ENCODE measurements at regions not wholly inside any gene's neighbourhood (a gene's known extent, or its start where the extent isn't known, plus 50 kb on each side); places are given as distances from the start of the nearest gene placed in this dataset.

- Histone ChIP-seq H2BK5ac (ENCODE audit: low read depth, low read length, poor library complexity, severe bottlenecking) (no peak overlapping the region), H2BK12ac (ENCODE audit: low read length in 2 of 2) (no peak overlapping the region), H3K4me2 (ENCODE audit: low read length, poor library complexity, severe bottlenecking) (no peak overlapping the region), H3K4me1 (ENCODE audit: control insufficient read depth, insufficient read depth, low read depth, low read length) (no peaks in the 10 kb centered on the region), H3K27me3 (ENCODE audit: control insufficient read depth in 1 of 2, insufficient read depth in 1 of 2, low read length in 2 of 2) (no peaks in the 10 kb centered on the region), H3K79me1 (replicated peaks; ENCODE audit: low read length, poor library complexity, severe bottlenecking) (no peaks in the 10 kb centered on the region), H3K27ac (ENCODE audit: low read length, poor library complexity, severe bottlenecking) (no peak overlapping the region), H2AFZ (ENCODE audit: low read depth, low read length) (no peak overlapping the region), H3K9me3 (ENCODE audit: control insufficient read depth, low read length) (peaks cover 5% of the 10 kb centered on the region), H3K14ac (ENCODE audit: low read length in 2 of 2) (no peak overlapping the region), H3K9ac (ENCODE audit: low read length) (no peak overlapping the region), H3K23ac (ENCODE audit: low read length in 2 of 2) (no peak overlapping the region), H3K36me3 (ENCODE audit: control insufficient read depth in 1 of 2, insufficient read depth in 2 of 2, low read depth in 1 of 2, low read length in 2 of 2) (no peaks in the 10 kb centered on the region), H3K18ac (ENCODE audit: low read depth in 1 of 2, low read length in 2 of 2) (no peak overlapping the region), H2AK5ac (ENCODE audit: low read length, severe bottlenecking) (no peak overlapping the region), H4K8ac (ENCODE audit: low read length) (no peak overlapping the region), H2BK15ac (ENCODE audit: low read depth, poor library complexity, severe bottlenecking) (no peak overlapping the region), H3K4ac (ENCODE audit: low read depth in 1 of 2, low read length in 2 of 2) (no peak overlapping the region), H3K4me3 (ENCODE audit: insufficient read depth in 1 of 2, low read depth in 1 of 2, low read length in 2 of 2) (no peak overlapping the region), H4K91ac (ENCODE audit: low read length) (no peak overlapping the region), H2BK120ac (ENCODE audit: low read depth, low read length) (no peak overlapping the region)
- WGBS, result 74% methylated on average over 13 of the region's 13 CpGs
- DNase-seq, result no peak
Measured at GRCh38 chr7:67713451-67714056, 716.9 kb downstream of the TYW1 start.

GRCh38 chr7:67716729-67717128 is 720.1 kb downstream of the TYW1 start:
- Histone ChIP-seq H3K27ac (ENCODE audit: low read length, poor library complexity, severe bottlenecking) (no peak overlapping the region), H3K23ac (ENCODE audit: low read length in 2 of 2) (no peak overlapping the region), H2BK15ac (ENCODE audit: low read depth, poor library complexity, severe bottlenecking) (no peak overlapping the region), H4K91ac (ENCODE audit: low read length) (no peak overlapping the region), H3K18ac (ENCODE audit: low read depth in 1 of 2, low read length in 2 of 2) (no peak overlapping the region), H3K14ac (ENCODE audit: low read length in 2 of 2) (no peak overlapping the region), H4K8ac (ENCODE audit: low read length) (no peak overlapping the region), H3K4me3 (ENCODE audit: insufficient read depth in 1 of 2, low read depth in 1 of 2, low read length in 2 of 2) (no peak overlapping the region), H3K79me1 (replicated peaks; ENCODE audit: low read length, poor library complexity, severe bottlenecking) (no peaks in the 10 kb centered on the region), H2AK5ac (ENCODE audit: low read length, severe bottlenecking) (no peak overlapping the region), H2BK5ac (ENCODE audit: low read depth, low read length, poor library complexity, severe bottlenecking) (no peak overlapping the region), H3K36me3 (ENCODE audit: control insufficient read depth in 1 of 2, insufficient read depth in 2 of 2, low read depth in 1 of 2, low read length in 2 of 2) (no peaks in the 10 kb centered on the region), H2BK120ac (ENCODE audit: low read depth, low read length) (no peak overlapping the region), H3K4me1 (ENCODE audit: control insufficient read depth, insufficient read depth, low read depth, low read length) (no peaks in the 10 kb centered on the region), H2AFZ (ENCODE audit: low read depth, low read length) (no peak overlapping the region), H3K4ac (ENCODE audit: low read depth in 1 of 2, low read length in 2 of 2) (no peak overlapping the region), H2BK12ac (ENCODE audit: low read length in 2 of 2) (no peak overlapping the region), H3K9me3 (ENCODE audit: control insufficient read depth, low read length) (peaks cover under 1% of the 10 kb centered on the region), H3K9ac (ENCODE audit: low read length) (no peak overlapping the region), H3K4me2 (ENCODE audit: low read length, poor library complexity, severe bottlenecking) (no peak overlapping the region), H3K27me3 (ENCODE audit: control insufficient read depth in 1 of 2, insufficient read depth in 1 of 2, low read length in 2 of 2) (no peaks in the 10 kb centered on the region)
- no peak for DNase-seq
- WGBS, result 70% methylated on average over 2 of the region's 2 CpGs

GRCh38 chr7:67723591-67723990 is 727.0 kb downstream of the TYW1 start:
- Histone ChIP-seq H3K9ac (ENCODE audit: low read length) (no peak overlapping the region), H3K36me3 (ENCODE audit: control insufficient read depth in 1 of 2, insufficient read depth in 2 of 2, low read depth in 1 of 2, low read length in 2 of 2) (no peaks in the 10 kb centered on the region), H2BK15ac (ENCODE audit: low read depth, poor library complexity, severe bottlenecking) (no peak overlapping the region), H2AK5ac (ENCODE audit: low read length, severe bottlenecking) (no peak overlapping the region), H3K27ac (ENCODE audit: low read length, poor library complexity, severe bottlenecking) (no peak overlapping the region), H4K8ac (ENCODE audit: low read length) (no peak overlapping the region), H3K23ac (ENCODE audit: low read length in 2 of 2) (no peak overlapping the region), H3K18ac (ENCODE audit: low read depth in 1 of 2, low read length in 2 of 2) (no peak overlapping the region), H4K91ac (ENCODE audit: low read length) (no peak overlapping the region), H2BK120ac (ENCODE audit: low read depth, low read length) (no peak overlapping the region), H2AFZ (ENCODE audit: low read depth, low read length) (no peak overlapping the region), H3K27me3 (ENCODE audit: control insufficient read depth in 1 of 2, insufficient read depth in 1 of 2, low read length in 2 of 2) (no peaks in the 10 kb centered on the region), H3K4me1 (ENCODE audit: control insufficient read depth, insufficient read depth, low read depth, low read length) (no peaks in the 10 kb centered on the region), H2BK12ac (ENCODE audit: low read length in 2 of 2) (no peak overlapping the region), H2BK5ac (ENCODE audit: low read depth, low read length, poor library complexity, severe bottlenecking) (no peak overlapping the region), H3K4me3 (ENCODE audit: insufficient read depth in 1 of 2, low read depth in 1 of 2, low read length in 2 of 2) (no peak overlapping the region), H3K4ac (ENCODE audit: low read depth in 1 of 2, low read length in 2 of 2) (no peak overlapping the region), H3K4me2 (ENCODE audit: low read length, poor library complexity, severe bottlenecking) (no peak overlapping the region), H3K14ac (ENCODE audit: low read length in 2 of 2) (no peak overlapping the region), H3K9me3 (ENCODE audit: control insufficient read depth, low read length) (no peaks in the 10 kb centered on the region), H3K79me1 (replicated peaks; ENCODE audit: low read length, poor library complexity, severe bottlenecking) (no peaks in the 10 kb centered on the region)
- 29% methylated on average over 1 of the region's 3 CpGs for WGBS
- no peak for DNase-seq

GRCh38 chr7:67724435-67724834 is 727.8 kb downstream of the TYW1 start:
- H3K4ac ChIP-seq (ENCODE audit: low read depth in 1 of 2, low read length in 2 of 2), result no peak overlapping the region
- no peaks in the 10 kb centered on the region for H3K79me1 ChIP-seq (replicated peaks; ENCODE audit: low read length, poor library complexity, severe bottlenecking)
- no peak overlapping the region for H3K18ac ChIP-seq (ENCODE audit: low read depth in 1 of 2, low read length in 2 of 2)
- no peak overlapping the region for H3K4me3 ChIP-seq (ENCODE audit: insufficient read depth in 1 of 2, low read depth in 1 of 2, low read length in 2 of 2)
- no peak overlapping the region for H3K27ac ChIP-seq (ENCODE audit: low read length, poor library complexity, severe bottlenecking)
- WGBS, result 91% methylated on average over 5 of the region's 5 CpGs
- H3K36me3 ChIP-seq (ENCODE audit: control insufficient read depth in 1 of 2, insufficient read depth in 2 of 2, low read depth in 1 of 2, low read length in 2 of 2), result no peaks in the 10 kb centered on the region
- no peak overlapping the region for H2BK15ac ChIP-seq (ENCODE audit: low read depth, poor library complexity, severe bottlenecking)
- no peaks in the 10 kb centered on the region for H3K27me3 ChIP-seq (ENCODE audit: control insufficient read depth in 1 of 2, insufficient read depth in 1 of 2, low read length in 2 of 2)
- H3K4me1 ChIP-seq (ENCODE audit: control insufficient read depth, insufficient read depth, low read depth, low read length), result no peaks in the 10 kb centered on the region
- H3K23ac ChIP-seq (ENCODE audit: low read length in 2 of 2), result no peak overlapping the region
- H4K91ac ChIP-seq (ENCODE audit: low read length), result no peak overlapping the region
- no peak overlapping the region for H3K14ac ChIP-seq (ENCODE audit: low read length in 2 of 2)
- no peak overlapping the region for H4K8ac ChIP-seq (ENCODE audit: low read length)
- no peak overlapping the region for H2BK12ac ChIP-seq (ENCODE audit: low read length in 2 of 2)
- DNase-seq, result no peak
- no peak overlapping the region for H3K9ac ChIP-seq (ENCODE audit: low read length)
- no peak overlapping the region for H2AFZ ChIP-seq (ENCODE audit: low read depth, low read length)
- H2BK5ac ChIP-seq (ENCODE audit: low read depth, low read length, poor library complexity, severe bottlenecking), result no peak overlapping the region
- H2BK120ac ChIP-seq (ENCODE audit: low read depth, low read length), result no peak overlapping the region
- no peak overlapping the region for H2AK5ac ChIP-seq (ENCODE audit: low read length, severe bottlenecking)
- H3K4me2 ChIP-seq (ENCODE audit: low read length, poor library complexity, severe bottlenecking), result no peak overlapping the region
- H3K9me3 ChIP-seq (ENCODE audit: control insufficient read depth, low read length), result no peaks in the 10 kb centered on the region
